Neuronal stem cell (in vitro differentiated cells): ENCODE measurements at regions not wholly inside any gene's neighbourhood (a gene's known extent, or its start where the extent isn't known, plus 50 kb on each side); places are given as distances from the start of the nearest gene placed in this dataset.

Source experiments
- DNase-seq: peaks from one replicate; pipeline ENCODE4 v3.0.0-alpha.2; 2013; ENCODE audit warnings: low spot score
- H2AFZ ChIP-seq: one replicate; pipeline ENCODE4 v1.6.1; 2013; ENCODE audit warnings: mild to moderate bottlenecking, low read length, inconsistent platforms
- H2AK5ac ChIP-seq: 2 replicates; pipeline ENCODE4 v1.6.1; 2013; ENCODE audit warnings: low read depth, mild to moderate bottlenecking, inconsistent platforms, low read length, moderate library complexity, mixed read lengths
- H2BK120ac ChIP-seq: 2 replicates; pipeline ENCODE4 v1.6.1; 2013; ENCODE audit warnings: low read depth, mild to moderate bottlenecking, inconsistent platforms, low read length, moderate library complexity, mixed read lengths
- H2BK12ac ChIP-seq: one replicate; pipeline ENCODE4 v1.6.1; 2013; ENCODE audit warnings: low read length, inconsistent platforms
- H2BK15ac ChIP-seq: 2 replicates; pipeline ENCODE4 v1.6.1; 2013; ENCODE audit warnings: mild to moderate bottlenecking, low read length, inconsistent platforms, mixed read lengths
- H2BK5ac ChIP-seq: one replicate; pipeline ENCODE4 v1.6.1; 2013; ENCODE audit warnings: inconsistent platforms, mild to moderate bottlenecking, low read length, moderate library complexity
- H3K14ac ChIP-seq: one replicate; pipeline ENCODE4 v1.6.1; 2013; ENCODE audit warnings: low read length, inconsistent platforms
- H3K18ac ChIP-seq: 2 replicates; pipeline ENCODE4 v1.6.1; 2013; ENCODE audit warnings: low read length, inconsistent platforms
- H3K23ac ChIP-seq: 2 replicates; pipeline ENCODE4 v1.6.1; 2013; ENCODE audit warnings: low read depth, mild to moderate bottlenecking, mixed read lengths, low read length, inconsistent platforms; ENCODE audit not compliant: poor library complexity
- H3K27ac ChIP-seq: replicated peaks from 3 replicates; pipeline ENCODE4 v1.5.1; 2013; ENCODE audit warnings: low read length, inconsistent platforms
- H3K27me3 ChIP-seq, 3 experiments: 2 replicates each; pipeline ENCODE4 v1.6.1; 2013; ENCODE audit warnings: low read length in 3 of 3, mild to moderate bottlenecking in 2 of 3, inconsistent platforms in 1 of 3, low read depth in 1 of 3, mixed read lengths in 1 of 3, moderate library complexity in 1 of 3; ENCODE audit not compliant: control insufficient read depth in 3 of 3, insufficient read depth in 3 of 3
- H3K36me3 ChIP-seq, 2 donors: replicated peaks in 1 of 2; 2 replicates each; pipeline ENCODE4 v1.6.1; 2013; ENCODE audit warnings: low read length in 2 of 2; ENCODE audit not compliant: control insufficient read depth in 2 of 2, insufficient read depth in 2 of 2
- H3K4ac ChIP-seq: 2 replicates; pipeline ENCODE4 v1.6.1; 2013; ENCODE audit warnings: inconsistent platforms, mild to moderate bottlenecking, low read length, moderate library complexity
- H3K4me1 ChIP-seq, 2 donors: 1 replicate in 1 of 2; 2 replicates in 1 of 2; pipeline ENCODE4 v1.6.1; 2013; ENCODE audit warnings: low read length in 2 of 2, low read depth in 1 of 2; ENCODE audit not compliant: control insufficient read depth in 2 of 2, insufficient read depth in 1 of 2
- H3K4me2 ChIP-seq: one replicate; pipeline ENCODE4 v1.6.1; 2013; ENCODE audit warnings: mild to moderate bottlenecking, low read length, inconsistent platforms; ENCODE audit not compliant: insufficient read depth, poor library complexity, severe bottlenecking
- H3K4me3 ChIP-seq, 2 donors: 2 replicates each; pipeline ENCODE4 v1.5.1; 2013; ENCODE audit warnings: low read length in 2 of 2, mild to moderate bottlenecking in 2 of 2, inconsistent platforms in 1 of 2, moderate library complexity in 1 of 2
- H3K79me1 ChIP-seq: one replicate; pipeline ENCODE4 v1.6.1; 2013; ENCODE audit warnings: low read depth, mild to moderate bottlenecking, inconsistent platforms, low read length, moderate library complexity
- H3K9ac ChIP-seq: one replicate; pipeline ENCODE4 v1.6.1; 2013; ENCODE audit warnings: mild to moderate bottlenecking, low read depth, low read length, inconsistent platforms; ENCODE audit not compliant: poor library complexity
- H3K9me3 ChIP-seq, 2 donors: replicated peaks in 1 of 2; 2 replicates each; pipeline versions ENCODE3 to v1.6.1; 2013; ENCODE audit warnings: low read length in 2 of 2, mild to moderate bottlenecking in 2 of 2, inconsistent platforms in 1 of 2, low read depth in 1 of 2, mixed read lengths in 1 of 2, moderate library complexity in 1 of 2; ENCODE audit not compliant: control insufficient read depth in 2 of 2, insufficient read depth in 1 of 2
- H4K8ac ChIP-seq: one replicate; pipeline ENCODE4 v1.6.1; 2013; ENCODE audit warnings: low read depth, mild to moderate bottlenecking, inconsistent platforms, low read length, moderate library complexity
- H4K91ac ChIP-seq: one replicate; pipeline ENCODE4 v1.6.1; 2013; ENCODE audit warnings: low read length, low read depth, mild to moderate bottlenecking, inconsistent platforms; ENCODE audit not compliant: poor library complexity
- WGBS, 2 donors: extraction: QIAGEN DNeasy Blood & Tissue Kit; methylation state at CpG; one replicate each; pipeline ENCODE4 v1.1.7; 2013; ENCODE audit warnings: missing lambda C conversion rate in 2 of 2, mixed read lengths in 1 of 2; ENCODE audit not compliant: insufficient read length in 2 of 2, insufficient replicate concordance in 1 of 2; ENCODE audit errors: extremely low coverage in 2 of 2; 5-methylcytosine and 5-hydroxymethylcytosine counted together

GRCh38 chrX:67050760-67051159 is 411.9 kb upstream of the EDA2R start:
- no peak overlapping the region for H3K4me3 ChIP-seq
- no peak overlapping the region for H3K18ac ChIP-seq
- no peak overlapping the region for H2BK5ac ChIP-seq
- H3K4me1 ChIP-seq: no peaks in the 10 kb centered on the region
- H3K27ac ChIP-seq: no peak overlapping the region
- no peak overlapping the region for H4K91ac ChIP-seq
- H3K79me1 ChIP-seq: no peaks in the 10 kb centered on the region
- H2BK15ac ChIP-seq: no peak overlapping the region
- no peaks in the 10 kb centered on the region for H3K27me3 ChIP-seq
- no peaks in the 10 kb centered on the region for H3K9me3 ChIP-seq
- no peak overlapping the region for H2BK120ac ChIP-seq
- no peak overlapping the region for H4K8ac ChIP-seq
- H3K4ac ChIP-seq: no peak overlapping the region
- no peak for DNase-seq
- H3K23ac ChIP-seq: no peak overlapping the region
- WGBS, 2 donors: no CpG with 5 or more reads among the region's 1 CpG
- H3K9ac ChIP-seq: no peak overlapping the region
- H2AFZ ChIP-seq: no peak overlapping the region
- no peaks in the 10 kb centered on the region for H3K36me3 ChIP-seq
- no peak overlapping the region for H2BK12ac ChIP-seq
- no peak overlapping the region for H3K14ac ChIP-seq
- no peak overlapping the region for H2AK5ac ChIP-seq
- H3K4me2 ChIP-seq: no peak overlapping the region

GRCh38 chrX:67044866-67045265 is 406.0 kb upstream of the EDA2R start:
- H3K9ac ChIP-seq: no peak overlapping the region
- no peak overlapping the region for H3K4me2 ChIP-seq
- no peak overlapping the region for H4K8ac ChIP-seq
- DNase-seq: no peak
- H3K36me3 ChIP-seq: no peaks in the 10 kb centered on the region
- H3K18ac ChIP-seq: no peak overlapping the region
- no peak overlapping the region for H2BK120ac ChIP-seq
- no peak overlapping the region for H4K91ac ChIP-seq
- H2BK15ac ChIP-seq: no peak overlapping the region
- H3K27me3 ChIP-seq: no peaks in the 10 kb centered on the region
- H3K4ac ChIP-seq: no peak overlapping the region
- H2BK5ac ChIP-seq: no peak overlapping the region
- no peaks in the 10 kb centered on the region for H3K79me1 ChIP-seq
- no CpG with 5 or more reads among the region's 2 CpGs for WGBS, 2 donors
- H2BK12ac ChIP-seq: no peak overlapping the region
- no peak overlapping the region for H2AK5ac ChIP-seq
- H3K4me1 ChIP-seq: no peaks in the 10 kb centered on the region
- no peak overlapping the region for H2AFZ ChIP-seq
- H3K23ac ChIP-seq: no peak overlapping the region
- no peak overlapping the region for H3K14ac ChIP-seq
- H3K27ac ChIP-seq: no peak overlapping the region
- H3K4me3 ChIP-seq: no peak overlapping the region
- no peaks in the 10 kb centered on the region for H3K9me3 ChIP-seq

- Histone ChIP-seq H4K8ac (no peak overlapping the region), H2BK15ac (no peak overlapping the region), H3K79me1 (no peaks in the 10 kb centered on the region), H3K27me3 (no peaks in the 10 kb centered on the region), H3K23ac (no peak overlapping the region), H3K9me3 (no peaks in the 10 kb centered on the region), H4K91ac (no peak overlapping the region), H3K4me3 (no peak overlapping the region), H3K4me2 (no peak overlapping the region), H2BK120ac (no peak overlapping the region), H3K4ac (no peak overlapping the region), H3K36me3 (no peaks in the 10 kb centered on the region), H2AK5ac (no peak overlapping the region), H3K9ac (no peak overlapping the region), H3K18ac (no peak overlapping the region), H2AFZ (no peak overlapping the region), H3K14ac (no peak overlapping the region), H2BK12ac (no peak overlapping the region), H3K4me1 (no peaks in the 10 kb centered on the region), H2BK5ac (no peak overlapping the region), H3K27ac (no peak overlapping the region)
- no peak for DNase-seq
- WGBS, 2 donors: no CpG with 5 or more reads among the region's 4 CpGs
These were observed 405.3 kb upstream of the EDA2R start for GRCh38 chrX:67044029-67044653.

GRCh38 chrX:67004451-67004850 is 365.6 kb upstream of the EDA2R start:
- Histone ChIP-seq H4K8ac (no peak overlapping the region), H3K18ac (no peak overlapping the region), H3K9ac (no peak overlapping the region), H2BK12ac (no peak overlapping the region), H3K9me3 (no peaks in the 10 kb centered on the region), H3K4ac (no peak overlapping the region), H3K4me2 (no peak overlapping the region), H3K4me3 (no peak overlapping the region), H2BK15ac (no peak overlapping the region), H2AFZ (no peak overlapping the region), H3K79me1 (no peaks in the 10 kb centered on the region), H2AK5ac (no peak overlapping the region), H2BK120ac (no peak overlapping the region), H3K36me3 (no peaks in the 10 kb centered on the region), H3K14ac (no peak overlapping the region), H3K27ac (no peak overlapping the region), H4K91ac (no peak overlapping the region), H2BK5ac (no peak overlapping the region), H3K23ac (no peak overlapping the region), H3K27me3 (no peaks in the 10 kb centered on the region), H3K4me1 (no peaks in the 10 kb centered on the region)
- WGBS, 2 donors: no CpG with 5 or more reads among the region's 1 CpG
- no peak for DNase-seq
